ENCODE measurements at regions not wholly inside any gene's neighbourhood (a gene's known extent, or its start where the extent isn't known, plus 50 kb on each side); places are given as distances from the start of the nearest gene placed in this dataset.

DNA sequence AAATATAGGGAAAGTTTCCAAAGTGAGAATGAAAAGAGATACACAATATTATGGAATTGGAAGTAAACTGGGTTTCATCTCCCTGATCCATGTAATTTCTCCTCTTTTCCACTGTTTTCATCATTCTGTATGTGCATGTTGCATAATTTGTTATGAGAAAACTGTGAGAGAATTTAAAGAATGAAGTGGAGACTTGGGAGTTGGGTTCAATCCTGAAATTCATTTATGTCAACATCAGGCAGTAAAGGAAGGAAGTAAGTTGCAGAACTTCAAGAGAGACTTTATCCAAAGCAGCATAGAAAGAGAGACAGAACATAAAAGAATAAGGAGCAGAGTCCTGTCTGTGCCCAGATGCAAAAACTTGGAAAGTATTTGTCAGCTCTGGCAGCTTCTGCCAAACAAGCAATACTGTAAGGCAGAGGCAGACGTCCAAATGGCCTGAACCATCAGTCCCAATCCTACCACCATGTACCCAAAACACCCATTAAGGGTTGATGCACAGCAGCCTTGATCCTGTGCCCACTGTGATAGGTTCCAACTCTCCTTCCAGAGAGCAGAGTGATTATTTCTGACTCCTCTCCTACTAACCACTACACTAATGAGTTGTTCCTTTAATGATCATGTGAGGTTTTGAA lies 425.3 kb upstream of the CDH6 start:
- TF ChIP-seq ZNF274 (IDR thresholded peaks at IDR 0.05; ENCODE audit: low read depth, low read length): no peak

DNA sequence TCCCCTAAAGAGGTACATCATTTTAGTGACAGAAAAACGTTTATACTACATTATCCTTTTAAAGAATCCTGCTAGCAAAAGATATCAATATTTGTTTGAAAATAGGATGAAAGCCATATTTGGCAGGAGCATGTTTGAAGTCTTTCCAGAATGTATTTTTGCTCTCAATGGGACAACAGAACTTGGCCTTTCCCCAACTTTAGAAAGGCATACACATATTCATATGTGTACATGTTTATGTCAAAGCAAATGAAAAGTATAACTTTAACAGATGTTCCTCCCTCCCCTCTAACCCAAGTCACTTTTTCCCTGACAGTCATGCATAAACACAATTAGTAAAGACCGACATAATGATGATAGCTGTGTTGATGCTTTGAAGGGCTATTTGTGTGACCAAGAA lies 427.8 kb upstream of the CDH6 start:
- no peak overlapping the region for H3K4me3 ChIP-seq (ENCODE audit: low read length)
- TF ChIP-seq ZNF274 (IDR thresholded peaks at IDR 0.05; ENCODE audit: low read depth, low read length): no peak

More for the DNA sequence above, 425.3 kb upstream of the CDH6 start:
- no peak overlapping the region for H3K4me3 ChIP-seq (ENCODE audit: low read length)

DNA sequence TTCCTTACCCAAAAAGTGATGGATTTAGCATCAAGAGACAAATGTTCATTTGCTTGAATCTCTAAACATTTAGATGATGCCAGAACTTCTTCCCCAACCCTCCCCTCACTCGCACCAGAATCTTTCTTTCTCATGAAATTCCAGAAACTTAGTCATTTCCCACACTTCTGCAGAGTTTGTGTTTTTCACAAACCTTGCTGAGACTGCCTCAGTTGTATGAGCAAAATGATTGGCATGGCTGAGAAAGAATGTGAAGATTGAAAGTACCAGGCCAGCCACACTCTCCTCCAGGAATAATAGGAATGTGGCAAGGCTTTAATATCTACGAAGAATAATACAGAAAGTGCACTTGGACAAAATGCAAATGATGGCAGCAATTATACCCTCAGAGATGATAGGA lies 428.3 kb upstream of the CDH6 start:
- TF ChIP-seq ZNF274 (IDR thresholded peaks at IDR 0.05; ENCODE audit: low read depth, low read length): no peak

DNA sequence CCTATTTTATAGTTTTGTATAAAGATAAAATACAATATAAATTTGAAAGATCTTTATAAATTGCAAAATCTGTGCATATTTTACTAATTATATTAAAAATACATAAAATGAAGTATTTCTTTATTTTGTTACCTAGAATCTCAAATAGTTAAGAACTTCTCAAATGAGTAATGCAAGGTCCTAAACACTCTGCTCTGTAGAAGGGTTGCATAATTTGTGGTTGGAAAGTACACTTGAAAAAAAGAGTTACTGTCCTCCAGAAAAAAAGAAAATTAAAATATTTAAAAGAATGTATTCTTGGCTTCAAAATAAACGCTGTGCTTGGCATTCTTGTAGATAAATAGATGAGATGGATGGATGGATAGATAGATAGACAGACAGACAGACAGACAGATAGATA lies 428.8 kb upstream of the CDH6 start:
- TF ChIP-seq ZNF274 (IDR thresholded peaks at IDR 0.05; ENCODE audit: low read depth, low read length): no peak
- H3K4me3 ChIP-seq (ENCODE audit: low read length): no peak overlapping the region

More for the DNA sequence above, 428.3 kb upstream of the CDH6 start:
- no peak overlapping the region for H3K4me3 ChIP-seq (ENCODE audit: low read length)

DNA sequence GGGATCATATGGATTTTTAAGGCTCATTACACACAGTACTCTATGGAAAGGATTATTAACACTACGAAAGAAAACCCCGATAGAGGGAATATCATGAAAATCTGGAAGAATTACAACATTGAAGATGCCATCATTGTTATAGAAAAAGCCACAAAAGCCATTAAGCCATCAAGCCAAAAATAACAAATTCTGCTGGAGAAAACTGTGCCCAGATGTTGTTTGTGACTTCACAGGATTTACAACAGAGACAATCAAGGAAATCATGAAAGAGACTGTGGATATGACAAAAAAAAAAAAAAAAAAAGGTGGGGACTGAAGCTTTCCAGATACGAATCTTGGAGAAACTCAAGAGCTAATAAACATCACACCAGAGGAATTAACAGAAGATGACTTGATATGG lies 433.8 kb upstream of the CDH6 start:
- no peak for TF ChIP-seq ZNF274 (IDR thresholded peaks at IDR 0.05; ENCODE audit: low read depth, low read length)

DNA sequence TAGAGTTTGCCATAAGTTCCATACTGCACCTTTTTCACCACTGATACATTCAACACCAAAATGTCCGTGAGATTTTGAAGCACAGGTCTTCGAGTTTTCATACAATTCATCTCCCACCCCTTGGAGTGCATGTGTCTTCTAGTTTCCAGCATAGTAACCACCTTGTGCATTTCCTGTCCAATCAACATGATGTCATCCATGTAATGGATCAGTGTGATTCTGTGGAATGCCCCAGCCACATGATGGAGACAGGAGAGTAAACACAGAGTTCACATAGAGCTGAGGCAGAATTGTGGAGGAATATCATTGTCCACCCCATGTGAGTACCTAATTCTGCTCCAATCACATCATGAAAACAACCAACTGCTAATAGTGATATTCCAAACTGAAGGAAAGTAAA lies 441.5 kb upstream of the CDH6 start:
- TF ChIP-seq ZNF274 (IDR thresholded peaks at IDR 0.05; ENCODE audit: low read depth, low read length): no peak
- H3K4me3 ChIP-seq (ENCODE audit: low read length): no peak overlapping the region

More for the DNA sequence above, 433.8 kb upstream of the CDH6 start:
- no peak overlapping the region for H3K4me3 ChIP-seq (ENCODE audit: low read length)

DNA sequence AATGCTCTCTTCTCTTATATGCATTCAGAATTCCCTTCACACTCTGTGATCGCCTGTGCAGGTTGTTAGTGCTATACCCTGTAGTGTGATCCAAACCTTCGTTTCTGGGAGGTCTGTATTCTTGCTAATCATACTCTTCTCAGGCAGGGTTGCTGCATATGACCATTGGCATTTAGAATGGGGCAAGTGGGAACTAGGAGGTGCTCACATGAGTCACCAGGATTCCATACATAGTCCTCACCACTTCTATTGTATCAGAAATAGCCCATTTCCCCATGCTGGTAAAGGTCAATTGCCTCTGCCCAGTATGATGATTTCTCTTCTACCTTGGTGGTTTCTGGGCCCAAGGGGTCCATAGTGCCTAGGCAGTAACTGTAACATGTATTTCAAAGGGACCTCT lies 443.5 kb upstream of the CDH6 start:
- no peak for TF ChIP-seq ZNF274 (IDR thresholded peaks at IDR 0.05; ENCODE audit: low read depth, low read length)
- no peak overlapping the region for H3K4me3 ChIP-seq (ENCODE audit: low read length)

DNA sequence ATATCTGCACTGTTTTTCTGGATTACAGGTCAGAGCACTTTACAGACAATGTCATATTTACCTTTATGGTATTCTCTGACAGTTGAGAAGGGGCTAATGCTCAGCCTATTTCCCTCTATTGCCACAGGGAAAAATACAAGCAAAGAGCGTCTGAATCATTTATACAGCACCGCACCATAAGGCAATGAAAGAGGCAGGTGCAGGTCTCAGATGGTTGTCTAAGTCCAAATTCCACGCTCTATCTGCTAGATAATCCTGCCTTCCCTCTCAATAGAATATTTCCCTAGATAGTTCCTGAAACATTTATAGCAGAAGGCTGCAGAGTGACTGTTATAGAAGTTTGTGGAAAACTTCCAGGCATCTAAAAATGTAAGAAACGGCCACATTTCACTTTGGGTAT lies 446.1 kb upstream of the CDH6 start:
- no peak overlapping the region for H3K4me3 ChIP-seq (ENCODE audit: low read length)
- no peak for TF ChIP-seq ZNF274 (IDR thresholded peaks at IDR 0.05; ENCODE audit: low read depth, low read length)

DNA sequence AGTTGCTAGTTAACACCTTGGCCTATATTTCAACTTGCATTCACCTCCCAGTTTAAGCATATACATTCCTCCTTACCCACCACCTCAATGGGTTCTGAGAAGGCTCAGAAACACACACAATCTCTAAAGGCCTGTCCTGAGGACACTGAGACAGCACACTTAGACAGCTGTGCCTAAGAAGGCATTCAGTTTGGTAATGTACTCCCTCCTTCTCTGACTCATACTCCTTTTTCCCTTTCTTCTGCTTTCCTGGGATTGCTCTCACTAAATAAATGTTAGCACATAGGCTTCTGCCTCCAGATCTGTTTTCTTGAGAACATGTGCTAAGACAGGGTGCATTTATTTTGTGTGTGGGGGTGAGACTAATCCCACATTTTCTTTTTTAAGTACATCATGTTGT lies 456.8 kb upstream of the CDH6 start:
- H3K4me3 ChIP-seq (ENCODE audit: low read length): no peak overlapping the region
- TF ChIP-seq ZNF274 (IDR thresholded peaks at IDR 0.05; ENCODE audit: low read depth, low read length): no peak

DNA sequence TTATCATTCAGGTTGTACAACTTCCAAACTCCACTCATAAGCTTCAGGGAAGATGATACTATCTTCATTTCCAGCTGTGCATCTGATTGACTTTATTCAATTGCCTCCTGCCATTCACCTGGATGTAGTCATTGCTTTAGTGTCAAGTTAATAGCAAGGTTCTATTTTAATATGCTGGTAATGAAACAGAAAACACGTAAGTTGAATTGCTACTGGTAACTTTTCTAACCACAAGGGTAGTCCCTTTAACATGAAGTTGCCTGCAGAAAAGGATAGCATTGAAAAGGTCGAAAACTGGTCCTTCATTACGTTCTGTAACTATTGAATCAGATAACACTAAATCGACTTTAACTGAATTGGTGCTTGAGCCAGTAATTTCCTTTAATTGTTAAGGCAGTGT lies 459.4 kb upstream of the CDH6 start:
- no peak for TF ChIP-seq ZNF274 (IDR thresholded peaks at IDR 0.05; ENCODE audit: low read depth, low read length)

DNA sequence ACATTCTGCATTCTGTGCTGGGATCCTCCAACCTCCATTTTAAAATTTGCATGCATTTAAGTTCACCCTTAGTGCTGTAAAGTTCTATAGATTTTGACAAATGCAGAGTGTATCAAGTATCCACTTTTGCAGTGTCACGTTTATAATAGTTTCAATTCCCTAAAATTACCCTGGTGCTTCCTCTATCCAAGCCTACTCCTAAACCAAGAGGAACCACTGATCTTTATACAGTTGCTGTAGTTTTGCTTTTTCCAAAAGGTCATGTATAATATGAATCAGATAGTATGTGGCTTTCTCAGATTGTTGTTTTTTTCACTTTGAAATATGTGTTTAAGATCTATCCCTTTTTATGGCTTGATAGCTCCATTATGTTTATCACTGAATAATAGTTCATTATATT lies 468.4 kb upstream of the CDH6 start:
- H3K4me3 ChIP-seq (ENCODE audit: low read length): no peak overlapping the region

More for the DNA sequence above, 459.4 kb upstream of the CDH6 start:
- H3K4me3 ChIP-seq (ENCODE audit: low read length): no peak overlapping the region

DNA sequence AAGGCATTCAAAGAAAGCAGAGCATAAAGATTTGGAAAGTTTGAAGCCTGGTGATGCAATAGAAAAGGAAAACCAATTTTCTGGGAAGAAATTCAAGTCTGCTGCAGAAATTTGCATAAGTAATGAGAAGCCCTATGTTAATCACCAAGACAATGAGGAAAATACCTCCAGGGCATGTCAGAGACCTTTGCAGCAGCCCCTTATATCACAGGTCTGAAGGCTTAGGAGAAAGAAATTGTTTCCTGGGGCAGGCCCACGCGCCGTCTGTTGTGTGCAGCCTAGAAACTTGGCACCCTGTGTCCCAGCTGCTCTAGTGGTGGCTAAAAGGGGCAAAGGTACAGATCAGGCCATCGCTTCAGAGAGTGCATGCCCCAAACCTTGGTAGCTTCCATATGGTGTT lies 495.3 kb upstream of the CDH6 start:
- H3K4me3 ChIP-seq (ENCODE audit: low read length): no peak overlapping the region
- no peak for TF ChIP-seq ZNF274 (IDR thresholded peaks at IDR 0.05; ENCODE audit: low read depth, low read length)

More for the DNA sequence above, 468.4 kb upstream of the CDH6 start:
- TF ChIP-seq ZNF274 (IDR thresholded peaks at IDR 0.05; ENCODE audit: low read depth, low read length): no peak

DNA sequence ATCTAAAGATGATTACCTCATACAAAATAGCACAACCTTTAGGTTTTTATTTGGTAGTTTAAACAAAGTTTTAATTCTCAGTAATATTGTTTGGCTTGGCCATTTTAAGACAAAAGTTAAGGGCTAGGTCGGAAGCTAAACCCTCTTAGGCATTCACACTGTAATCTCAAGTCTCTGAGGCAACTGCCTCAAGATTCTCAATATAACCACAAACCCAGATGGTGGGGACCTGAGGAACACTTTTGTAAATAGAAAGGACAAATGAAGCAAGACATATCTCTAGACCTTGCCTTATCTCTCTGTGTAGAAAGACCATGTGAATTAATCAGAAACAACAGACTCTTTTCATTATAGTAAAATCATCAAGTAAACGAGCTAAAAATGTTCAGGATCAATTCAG lies 500.2 kb upstream of the CDH6 start:
- no peak overlapping the region for H3K4me3 ChIP-seq (ENCODE audit: low read length)
- TF ChIP-seq ZNF274 (IDR thresholded peaks at IDR 0.05; ENCODE audit: low read depth, low read length): no peak

DNA sequence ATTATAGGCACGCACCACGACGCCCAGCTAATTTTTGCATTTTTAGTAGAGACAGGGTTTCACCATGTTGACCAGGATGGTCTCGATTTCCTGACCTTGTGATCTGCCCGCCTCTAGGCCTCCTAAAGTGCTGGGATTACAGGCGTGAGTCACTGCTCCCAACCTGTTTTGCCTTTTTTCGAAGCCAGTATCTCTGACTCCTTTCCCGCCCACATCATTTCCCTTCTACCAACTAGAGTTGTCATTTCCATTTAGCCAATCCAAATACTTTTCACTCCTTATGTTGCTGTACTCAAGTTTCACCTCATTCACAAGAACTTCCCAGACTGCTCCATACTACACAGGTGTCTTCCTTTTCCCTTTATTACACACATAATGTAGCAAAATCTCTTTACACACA lies 502.6 kb upstream of the CDH6 start:
- no peak overlapping the region for H3K4me3 ChIP-seq (ENCODE audit: low read length)
- TF ChIP-seq ZNF274 (IDR thresholded peaks at IDR 0.05; ENCODE audit: low read depth, low read length): no peak

DNA sequence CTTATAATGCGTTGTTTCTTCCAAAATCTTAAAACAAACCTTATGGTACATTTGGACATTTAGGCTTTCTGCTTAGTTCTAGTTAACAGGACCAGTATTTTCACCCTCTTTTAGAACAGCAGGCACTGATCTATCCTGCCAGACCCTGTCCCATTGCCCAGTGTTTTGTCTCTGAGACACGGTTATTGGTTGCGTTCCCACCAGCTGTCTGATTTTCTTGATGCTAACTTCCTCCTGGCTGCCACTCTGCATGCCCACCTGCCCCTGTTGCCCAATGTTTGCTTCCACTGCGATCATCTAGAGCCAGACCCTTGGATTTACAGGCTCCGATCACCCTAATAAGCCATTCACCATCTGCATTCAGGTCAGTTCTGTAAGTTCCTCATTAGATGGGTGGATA lies 506.0 kb upstream of the CDH6 start:
- no peak for TF ChIP-seq ZNF274 (IDR thresholded peaks at IDR 0.05; ENCODE audit: low read depth, low read length)
- H3K4me3 ChIP-seq (ENCODE audit: low read length): no peak overlapping the region

DNA sequence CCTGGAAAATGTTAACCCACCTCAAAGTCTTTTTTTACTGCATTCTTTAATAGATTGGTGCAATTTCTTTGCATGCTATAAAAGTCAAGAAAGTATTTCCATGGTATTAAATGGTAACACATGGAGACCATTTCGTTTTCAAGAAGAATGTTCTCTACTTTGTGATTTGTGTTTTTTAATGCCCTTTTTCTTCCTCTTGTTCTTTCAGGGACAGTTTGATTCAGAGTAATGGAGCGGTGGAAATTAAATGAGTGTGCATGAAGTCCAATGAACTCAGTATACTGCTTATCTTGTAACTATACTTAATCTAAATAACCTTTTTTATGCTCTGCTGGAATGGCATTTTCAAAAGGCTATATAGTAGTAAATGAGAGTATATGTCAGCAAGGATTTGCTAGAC lies 507.0 kb upstream of the CDH6 start:
- no peak overlapping the region for H3K4me3 ChIP-seq (ENCODE audit: low read length)
- TF ChIP-seq ZNF274 (IDR thresholded peaks at IDR 0.05; ENCODE audit: low read depth, low read length): no peak
